Effector memory CD8-positive, alpha-beta T cell (primary cell): ENCODE measurements at regions not wholly inside any gene's neighbourhood (a gene's known extent, or its start where the extent isn't known, plus 50 kb on each side); places are given as distances from the start of the nearest gene placed in this dataset.

Experiments
- ATAC-seq: fragments of 150-1000 bp; cut with Tn5 transposase; replicated peaks from 2 replicates; pipeline ENCODE4 v1.10.0; 2021; ENCODE audit warnings: mild to moderate bottlenecking, moderate library complexity
- DNase-seq, 3 experiments: peaks; one replicate each; pipeline ENCODE4 v3.0.0; 2021
- H3K27ac Mint-ChIP-seq, 2 donors: one replicate each; pipeline ENCODE4 v1.8.0; 2022; ENCODE audit warnings: mild to moderate bottlenecking in 2 of 2, mixed read lengths in 2 of 2, moderate library complexity in 2 of 2
- H3K27me3 Mint-ChIP-seq, 2 donors: one replicate each; pipeline ENCODE4 v1.8.0; 2022; ENCODE audit warnings: mixed read lengths in 2 of 2
- H3K36me3 Mint-ChIP-seq: one replicate; pipeline ENCODE4 v1.8.0; 2022; ENCODE audit warnings: mild to moderate bottlenecking, moderate library complexity, mixed read lengths; ENCODE audit not compliant: insufficient read depth
- H3K4me1 Mint-ChIP-seq, 2 donors: one replicate each; pipeline ENCODE4 v1.8.0; 2022; ENCODE audit warnings: low read depth in 2 of 2, mixed read lengths in 2 of 2
- H3K4me3 Mint-ChIP-seq, 2 donors: one replicate each; pipeline ENCODE4 v1.8.0; 2022; ENCODE audit warnings: mild to moderate bottlenecking in 2 of 2, mixed read lengths in 2 of 2, moderate library complexity in 2 of 2
- H3K9me3 Mint-ChIP-seq, 2 donors: one replicate each; pipeline ENCODE4 v1.8.0; 2022; ENCODE audit warnings: mixed read lengths in 2 of 2

DNA sequence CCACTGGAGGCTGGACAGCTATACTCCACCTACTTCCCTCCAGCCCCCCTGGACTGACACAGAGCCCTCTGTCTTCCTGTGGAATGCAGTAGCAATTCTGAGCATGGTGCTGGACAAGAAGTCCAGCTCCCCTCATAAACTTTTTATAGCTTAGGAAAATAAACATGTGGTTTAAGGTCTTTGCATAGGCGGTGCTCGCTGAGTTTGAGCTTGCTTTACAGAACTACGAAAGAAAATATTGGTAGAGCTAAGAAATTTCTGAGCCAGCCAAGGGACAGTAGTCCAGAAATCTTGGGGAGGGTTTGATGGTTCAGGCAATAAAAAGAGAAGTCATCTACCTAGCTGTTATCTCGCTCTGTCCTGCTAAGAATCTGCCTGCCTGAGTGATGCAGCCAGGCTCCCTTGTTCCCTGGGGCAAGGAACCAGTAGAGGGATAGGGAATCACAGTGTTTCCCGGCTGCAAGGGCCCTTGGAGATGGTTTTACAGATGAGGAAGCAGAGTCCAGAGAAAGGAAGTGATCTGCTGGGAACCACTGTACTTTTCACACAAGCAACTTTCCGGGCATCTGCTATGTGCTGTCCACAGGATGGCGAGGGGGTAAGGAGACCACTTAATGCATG lies 343.4 kb downstream of the CDC5L start:
- Mint-ChIP-seq H3K36me3 (no peaks in the 10 kb centered on the region), H3K9me3 (no peaks in the 10 kb centered on the region), H3K27ac (no peak overlapping the region), H3K4me1 (peaks cover 0 to 2% of the 10 kb centered on the region in 2 donors), H3K4me3 (no peak overlapping the region), H3K27me3 (peaks cover 0 to 4% of the 10 kb centered on the region in 2 donors)
- DNase-seq = no peak
- ATAC-seq = no peak

- no peak for DNase-seq
- Mint-ChIP-seq H3K9me3 (no peaks in the 10 kb centered on the region), H3K36me3 (no peaks in the 10 kb centered on the region), H3K4me1 (peaks cover 0 to 2% of the 10 kb centered on the region in 2 donors), H3K27me3 (no peaks in the 10 kb centered on the region), H3K27ac (no peak overlapping the region), H3K4me3 (no peak overlapping the region)
- no peak for ATAC-seq
These were observed 344.1 kb downstream of the CDC5L start for GRCh38 chr6:44731485-44732095.

GRCh38 chr6:44732243-44732642 lies 344.7 kb downstream of the CDC5L start:
- H3K9me3 Mint-ChIP-seq = no peaks in the 10 kb centered on the region
- H3K4me1 Mint-ChIP-seq = peaks cover 0 to 2% of the 10 kb centered on the region in 2 donors
- no peak overlapping the region for H3K4me3 Mint-ChIP-seq
- no peak overlapping the region for H3K27ac Mint-ChIP-seq
- H3K36me3 Mint-ChIP-seq = no peaks in the 10 kb centered on the region
- no peak for DNase-seq
- no peaks in the 10 kb centered on the region for H3K27me3 Mint-ChIP-seq
- ATAC-seq = no peak

DNA sequence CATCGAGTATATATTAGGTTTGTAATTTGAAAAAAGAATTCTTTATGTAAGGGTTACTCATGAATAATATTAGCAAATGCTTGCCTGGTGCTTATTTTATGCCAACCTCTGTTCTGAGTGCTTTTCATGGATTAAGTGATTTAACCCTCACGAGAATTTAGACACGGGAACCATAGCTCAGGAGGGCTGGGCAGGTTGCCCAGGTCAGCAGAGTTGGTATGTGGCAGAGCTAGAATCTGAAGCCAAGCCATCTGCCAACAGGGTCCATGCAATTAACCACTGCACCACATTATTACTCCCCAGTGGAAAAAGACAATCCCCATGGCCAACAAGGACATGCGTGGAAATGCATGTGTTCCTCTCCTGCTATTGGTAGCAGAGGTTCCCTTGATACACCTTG lies 345.6 kb downstream of the CDC5L start:
- H3K36me3 Mint-ChIP-seq = no peaks in the 10 kb centered on the region
- peaks cover 0 to 2% of the 10 kb centered on the region in 2 donors for H3K4me1 Mint-ChIP-seq
- no peaks in the 10 kb centered on the region for H3K27me3 Mint-ChIP-seq
- no peak for DNase-seq
- H3K27ac Mint-ChIP-seq = no peak overlapping the region
- no peak overlapping the region for H3K4me3 Mint-ChIP-seq
- no peak for ATAC-seq
- H3K9me3 Mint-ChIP-seq = no peaks in the 10 kb centered on the region

- no peak for DNase-seq
- Mint-ChIP-seq H3K4me1 (peaks cover 0 to 2% of the 10 kb centered on the region in 2 donors), H3K27me3 (no peaks in the 10 kb centered on the region), H3K9me3 (no peaks in the 10 kb centered on the region), H3K36me3 (no peaks in the 10 kb centered on the region), H3K27ac (no peak overlapping the region), H3K4me3 (no peak overlapping the region)
- ATAC-seq = no peak
These were observed 346.4 kb downstream of the CDC5L start for GRCh38 chr6:44733868-44734267.

- Mint-ChIP-seq H3K4me3 (no peak overlapping the region), H3K36me3 (no peaks in the 10 kb centered on the region), H3K27me3 (peaks cover 0 to 5% of the 10 kb centered on the region in 2 donors), H3K27ac (no peak overlapping the region), H3K4me1 (peaks cover 0 to 2% of the 10 kb centered on the region in 2 donors), H3K9me3 (no peaks in the 10 kb centered on the region)
- no peak for DNase-seq
- no peak for ATAC-seq
These were observed 347.6 kb downstream of the CDC5L start for GRCh38 chr6:44734886-44735629.

DNA sequence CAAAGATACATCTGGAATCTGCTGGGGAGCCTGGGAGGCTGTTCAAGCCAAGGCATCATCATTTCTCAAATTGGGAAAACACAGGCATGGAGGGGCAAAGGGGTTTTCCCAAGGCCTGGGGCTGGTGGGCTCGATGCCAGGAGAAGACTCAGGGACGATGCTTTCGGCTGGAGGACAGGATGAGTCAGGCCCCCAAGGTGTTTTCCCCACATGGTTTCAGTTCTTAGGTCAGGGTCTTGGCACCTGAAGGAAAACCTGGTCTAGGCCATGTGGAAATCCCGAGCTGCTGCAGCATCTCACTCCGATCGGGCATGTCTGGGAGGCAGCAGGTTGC lies 348.1 kb downstream of the CDC5L start:
- Mint-ChIP-seq H3K36me3 (no peaks in the 10 kb centered on the region), H3K4me3 (no peak overlapping the region), H3K9me3 (no peaks in the 10 kb centered on the region), H3K27ac (no peak overlapping the region), H3K4me1 (peaks cover 0 to 2% of the 10 kb centered on the region in 2 donors), H3K27me3 (peaks cover 0 to 9% of the 10 kb centered on the region in 2 donors)
- DNase-seq (no peak), ATAC-seq (no peak)

DNA sequence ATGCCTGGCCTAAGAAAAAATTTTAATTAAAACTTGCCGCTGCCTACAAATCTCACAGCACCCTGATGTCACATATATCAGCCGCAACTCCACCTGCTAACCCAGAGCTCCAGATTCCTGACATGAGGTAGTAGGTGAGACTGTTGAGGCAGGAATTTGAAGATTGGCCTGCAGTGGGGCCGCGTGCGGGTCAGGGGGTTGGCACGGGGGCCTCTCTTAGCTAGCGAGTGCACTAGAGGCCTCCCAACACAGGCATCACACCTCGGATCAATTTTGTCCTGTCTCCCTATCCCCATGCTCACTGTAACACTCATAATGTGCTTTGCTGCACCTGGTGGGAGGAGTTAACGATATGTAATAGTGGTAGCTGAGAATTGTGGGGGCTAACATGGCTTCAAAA lies 349.8 kb downstream of the CDC5L start:
- Mint-ChIP-seq H3K4me3 (no peak overlapping the region), H3K9me3 (no peaks in the 10 kb centered on the region), H3K4me1 (peaks cover 0 to 2% of the 10 kb centered on the region in 2 donors), H3K27me3 (peaks cover 0 to 16% of the 10 kb centered on the region in 2 donors), H3K27ac (no peak overlapping the region), H3K36me3 (no peaks in the 10 kb centered on the region)
- ATAC-seq (no peak), DNase-seq (no peak)

- no peaks in the 10 kb centered on the region for H3K36me3 Mint-ChIP-seq
- H3K9me3 Mint-ChIP-seq = no peaks in the 10 kb centered on the region
- DNase-seq = no peak
- ATAC-seq = no peak
- no peak overlapping the region for H3K27ac Mint-ChIP-seq
- H3K4me1 Mint-ChIP-seq = peaks cover 0 to 2% of the 10 kb centered on the region in 2 donors
- H3K27me3 Mint-ChIP-seq = peaks cover 0 to 18% of the 10 kb centered on the region in 2 donors
- H3K4me3 Mint-ChIP-seq = no peak overlapping the region
These were observed 350.5 kb downstream of the CDC5L start for GRCh38 chr6:44737829-44738528.

DNA sequence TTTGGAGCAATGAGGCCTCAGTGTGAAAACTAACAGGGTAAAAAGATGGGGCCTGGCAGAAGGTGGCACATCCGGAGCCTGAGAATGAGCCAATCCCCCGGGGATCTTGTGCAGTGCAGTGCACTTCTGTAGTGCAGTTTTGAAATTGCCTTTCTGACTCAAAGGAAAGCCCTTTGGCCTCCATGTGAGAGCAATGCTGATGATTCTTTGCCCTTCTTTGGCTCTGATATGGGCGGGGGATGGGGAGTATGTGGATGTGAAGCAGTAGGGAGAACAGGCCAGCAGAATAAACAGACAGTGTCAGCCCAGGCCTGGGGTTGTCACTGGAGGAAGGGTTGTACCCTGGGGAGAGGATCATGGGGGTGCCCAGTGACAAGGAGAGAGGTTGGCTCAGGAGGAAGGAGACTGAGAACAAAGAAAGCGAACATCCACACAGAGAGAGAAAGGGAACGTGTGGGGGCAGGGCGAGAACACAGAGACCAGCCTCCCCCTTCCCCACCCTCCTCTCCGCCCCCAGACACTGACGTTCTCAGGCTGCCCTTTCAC lies 351.2 kb downstream of the CDC5L start:
- Mint-ChIP-seq H3K27me3 (peaks cover 0 to 25% of the 10 kb centered on the region in 2 donors), H3K27ac (no peak overlapping the region), H3K4me1 (peaks cover 0 to 2% of the 10 kb centered on the region in 2 donors), H3K9me3 (no peaks in the 10 kb centered on the region), H3K36me3 (no peaks in the 10 kb centered on the region), H3K4me3 (no peak overlapping the region)
- ATAC-seq = no peak
- no peak for DNase-seq

GRCh38 chr6:44739181-44739580 lies 351.7 kb downstream of the CDC5L start:
- H3K4me1 Mint-ChIP-seq = peaks cover 0 to 2% of the 10 kb centered on the region in 2 donors
- H3K4me3 Mint-ChIP-seq = no peak overlapping the region
- ATAC-seq = no peak
- no peak for DNase-seq
- H3K27me3 Mint-ChIP-seq = peaks cover 0 to 26% of the 10 kb centered on the region in 2 donors
- H3K9me3 Mint-ChIP-seq = no peaks in the 10 kb centered on the region
- no peak overlapping the region for H3K27ac Mint-ChIP-seq
- no peaks in the 10 kb centered on the region for H3K36me3 Mint-ChIP-seq

- H3K9me3 Mint-ChIP-seq = no peaks in the 10 kb centered on the region
- no peak overlapping the region for H3K4me3 Mint-ChIP-seq
- H3K4me1 Mint-ChIP-seq = no peaks in the 10 kb centered on the region
- H3K27ac Mint-ChIP-seq = no peak overlapping the region
- H3K36me3 Mint-ChIP-seq = no peaks in the 10 kb centered on the region
- DNase-seq (no peak), ATAC-seq (no peak)
- peaks cover 0 to 29% of the 10 kb centered on the region in 2 donors for H3K27me3 Mint-ChIP-seq
These were observed 353.1 kb downstream of the CDC5L start for GRCh38 chr6:44740566-44741120.

GRCh38 chr6:44742201-44742600 lies 354.7 kb downstream of the CDC5L start:
- no peak for ATAC-seq
- Mint-ChIP-seq H3K27me3 (peaks cover 0 to 30% of the 10 kb centered on the region in 2 donors), H3K36me3 (no peaks in the 10 kb centered on the region), H3K27ac (no peak overlapping the region), H3K4me1 (no peaks in the 10 kb centered on the region), H3K9me3 (no peaks in the 10 kb centered on the region), H3K4me3 (no peak overlapping the region)
- no peak for DNase-seq
